ENCODE measurements at regions not wholly inside any gene's neighbourhood (a gene's known extent, or its start where the extent isn't known, plus 50 kb on each side); places are given as distances from the start of the nearest gene placed in this dataset.

- H3K36me3 Mint-ChIP-seq (ENCODE audit: insufficient read depth, unreplicated experiment) = no peaks in the 10 kb centered on the region
- intact Hi-C loops (cut with micrococcal nuclease; ENCODE audit: unreplicated experiment) = loop anchor here (2.0 to 5.0 kb wide), 2 partner anchors 142 to 188 kb away; partner anchors contain the start of gene EMX2
- CTCF ChIA-PET = interaction anchor here (0.6 kb wide), 1 partner anchor 188 kb away, joined by 3 read pairs; no protein-coding TSS in a partner anchor
- TF ChIP-seq CTCF (IDR thresholded peaks at IDR 0.05; ENCODE audit: insufficient read depth in 1 of 2, low read depth in 1 of 2, low read length in 1 of 2, severe bottlenecking in 1 of 2, unreplicated experiment in 1 of 2) = peak; percentile 20 to 35
- POLR2A ChIA-PET = no interaction called here
- Histone ChIP-seq H3K27me3 (replicated peaks; ENCODE audit: control insufficient read depth, insufficient read depth, low read length) (no peaks in the 10 kb centered on the region), H3K9me3 (no peaks in the 10 kb centered on the region), H3K36me3 (ENCODE audit: control insufficient read depth, insufficient read depth, low read length) (no peaks in the 10 kb centered on the region), H3K4me1 (no peaks in the 10 kb centered on the region), H3K4me3 (ENCODE audit: low read depth, low read length) (no peak overlapping the region)
- H3K27ac Mint-ChIP-seq (ENCODE audit: unreplicated experiment) = no peak overlapping the region
- no peaks in the 10 kb centered on the region for H3K27me3 Mint-ChIP-seq (ENCODE audit: insufficient read depth, unreplicated experiment)
- peak in 1 of 2 experiments; percentile 16 for DNase-seq
- no peak overlapping the region for H3K4me3 Mint-ChIP-seq (ENCODE audit: unreplicated experiment)
- no TSS peak for BruUV-seq (replicated peaks)
- H3K4me1 Mint-ChIP-seq (ENCODE audit: low read depth, unreplicated experiment) = no peaks in the 10 kb centered on the region
- no peaks in the 10 kb centered on the region for H3K9me3 Mint-ChIP-seq (ENCODE audit: unreplicated experiment)
Measured at GRCh38 chr10:117684672-117685211, 142.2 kb downstream of the EMX2 start.

DNA sequence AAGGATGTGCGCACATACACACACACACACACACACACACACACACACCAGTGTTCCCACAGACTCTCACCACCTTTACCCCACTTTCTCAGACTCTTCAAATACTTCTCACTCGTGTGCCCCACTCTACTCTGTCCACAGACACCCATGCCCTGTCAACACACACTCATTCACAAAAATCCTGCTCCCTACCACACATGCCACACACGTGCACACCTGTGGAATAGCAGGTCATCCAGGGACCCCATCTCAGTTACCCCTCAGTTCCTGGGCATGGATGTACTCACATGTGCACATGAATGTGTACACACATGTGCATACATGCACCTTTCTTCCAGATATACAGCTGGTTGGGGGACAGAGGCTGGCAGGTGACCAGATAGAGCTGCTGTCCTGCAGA, 142.9 kb downstream of the EMX2 start:
- Mint-ChIP-seq H3K27ac (ENCODE audit: unreplicated experiment) (no peak overlapping the region), H3K4me3 (ENCODE audit: unreplicated experiment) (no peak overlapping the region), H3K4me1 (ENCODE audit: low read depth, unreplicated experiment) (no peaks in the 10 kb centered on the region), H3K36me3 (ENCODE audit: insufficient read depth, unreplicated experiment) (no peaks in the 10 kb centered on the region), H3K27me3 (ENCODE audit: insufficient read depth, unreplicated experiment) (no peaks in the 10 kb centered on the region), H3K9me3 (ENCODE audit: unreplicated experiment) (no peaks in the 10 kb centered on the region)
- no peaks in the 10 kb centered on the region for H3K9me3 ChIP-seq
- no peak for DNase-seq
- BruUV-seq (replicated peaks) = no TSS peak
- ChIA-PET CTCF (no interaction called here), POLR2A (no interaction called here)
- no peaks in the 10 kb centered on the region for H3K4me1 ChIP-seq
- TF ChIP-seq CTCF (IDR thresholded peaks at IDR 0.05; ENCODE audit: insufficient read depth in 1 of 2, low read depth in 1 of 2, low read length in 1 of 2, severe bottlenecking in 1 of 2, unreplicated experiment in 1 of 2) = no peak
- H3K4me3 ChIP-seq (ENCODE audit: low read depth, low read length) = no peak overlapping the region
- H3K36me3 ChIP-seq (ENCODE audit: control insufficient read depth, insufficient read depth, low read length) = no peaks in the 10 kb centered on the region
- intact Hi-C loops (cut with micrococcal nuclease; ENCODE audit: unreplicated experiment) = loop anchor here (2.0 kb wide), 1 partner anchor 189 kb away; no protein-coding TSS in a partner anchor
- H3K27me3 ChIP-seq (replicated peaks; ENCODE audit: control insufficient read depth, insufficient read depth, low read length) = no peaks in the 10 kb centered on the region

GRCh38 chr10:117686606-117687005, 144.1 kb downstream of the EMX2 start:
- Mint-ChIP-seq H3K27me3 (ENCODE audit: insufficient read depth, unreplicated experiment) (no peaks in the 10 kb centered on the region), H3K9me3 (ENCODE audit: unreplicated experiment) (no peaks in the 10 kb centered on the region), H3K4me3 (ENCODE audit: unreplicated experiment) (no peak overlapping the region), H3K4me1 (ENCODE audit: low read depth, unreplicated experiment) (no peaks in the 10 kb centered on the region), H3K36me3 (ENCODE audit: insufficient read depth, unreplicated experiment) (no peaks in the 10 kb centered on the region), H3K27ac (ENCODE audit: unreplicated experiment) (no peak overlapping the region)
- TF ChIP-seq CTCF (IDR thresholded peaks at IDR 0.05; ENCODE audit: insufficient read depth in 1 of 2, low read depth in 1 of 2, low read length in 1 of 2, severe bottlenecking in 1 of 2, unreplicated experiment in 1 of 2) = no peak
- Histone ChIP-seq H3K9me3 (no peaks in the 10 kb centered on the region), H3K36me3 (ENCODE audit: control insufficient read depth, insufficient read depth, low read length) (no peaks in the 10 kb centered on the region), H3K4me3 (ENCODE audit: low read depth, low read length) (no peak overlapping the region), H3K4me1 (no peaks in the 10 kb centered on the region), H3K27me3 (replicated peaks; ENCODE audit: control insufficient read depth, insufficient read depth, low read length) (no peaks in the 10 kb centered on the region)
- BruUV-seq (replicated peaks) = no TSS peak
- POLR2A ChIA-PET = no interaction called here
- CTCF ChIA-PET = no interaction called here
- intact Hi-C loops (cut with micrococcal nuclease; ENCODE audit: unreplicated experiment) = no loop called here
- DNase-seq = peak in 1 of 2 experiments; percentile 15

Measured in Caco-2 (cell line).